ENCODE measurements at regions not wholly inside any gene's neighbourhood (a gene's known extent, or its start where the extent isn't known, plus 50 kb on each side); places are given as distances from the start of the nearest gene placed in this dataset.

DNA sequence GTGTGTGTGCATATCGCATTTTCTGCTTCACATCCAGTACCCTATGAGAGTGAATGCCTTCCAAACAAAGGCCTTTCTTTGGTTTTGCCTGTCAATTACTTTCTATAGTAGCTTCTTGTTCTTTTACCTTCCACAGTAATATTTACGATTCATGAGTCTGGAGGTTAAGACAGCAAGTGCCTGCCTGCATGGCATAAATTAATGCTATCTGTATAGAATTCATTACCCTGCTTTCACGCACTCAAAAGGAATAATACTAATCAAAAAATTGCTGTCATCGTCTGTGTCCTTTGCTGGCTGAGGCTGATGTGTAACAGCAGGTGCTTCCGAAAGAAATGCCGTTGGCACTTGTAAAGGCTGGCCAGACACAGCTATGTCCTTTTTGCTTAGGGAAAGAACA, 1304.4 kb upstream of the CDH6 start:
- TF ChIP-seq CTCF (IDR thresholded peaks at IDR 0.05) (no peak), POLR2AphosphoS5 (IDR thresholded peaks at IDR 0.05) (no peak)

Data from prostate gland (tissue), 2 donors.